ENCODE measurements at regions not wholly inside any gene's neighbourhood (a gene's known extent, or its start where the extent isn't known, plus 50 kb on each side); places are given as distances from the start of the nearest gene placed in this dataset.

DNA sequence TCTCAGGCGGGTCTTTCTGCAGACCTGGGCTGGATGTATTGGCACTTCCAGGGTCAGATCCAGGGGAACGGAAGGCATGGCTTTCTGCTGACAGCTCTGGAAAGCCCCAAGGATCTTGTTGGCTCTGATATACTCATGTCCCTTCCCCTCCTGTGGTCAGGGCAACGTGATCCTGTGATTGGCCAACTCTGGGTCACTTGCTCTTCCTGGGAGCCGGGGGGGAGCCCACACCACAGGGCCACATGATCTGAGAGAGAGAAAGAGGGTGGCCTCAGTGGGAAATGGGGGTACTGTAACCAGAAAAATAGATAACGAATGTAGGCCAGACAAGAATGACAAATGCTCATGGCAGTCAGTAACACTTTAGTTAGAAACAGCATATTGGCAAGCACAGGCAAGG, 223.0 kb downstream of the NFATC2 start:
- no peak overlapping the region for H3K4me2 ChIP-seq (ENCODE audit: control insufficient read depth, extremely low read depth, insufficient read depth, low read depth, low read length)
- peaks cover 4% of the 10 kb centered on the region for H3K9me3 ChIP-seq (ENCODE audit: control insufficient read depth, low read depth, low read length)
- dilution Hi-C loops (cut with MboI; ENCODE audit: extremely low pct_ligation_motif_present, low sequenced_read_pairs): no loop called here
- no peaks in the 10 kb centered on the region for H3K4me1 ChIP-seq (ENCODE audit: control insufficient read depth, extremely low read depth, insufficient read depth, low read length)
- H3K27ac ChIP-seq (ENCODE audit: control insufficient read depth, insufficient read depth, low read length): no peak overlapping the region
- H4K20me1 ChIP-seq (ENCODE audit: control insufficient read depth, extremely low read depth, insufficient read depth, low read length): no peaks in the 10 kb centered on the region
- TF ChIP-seq EZH2 (IDR thresholded peaks at IDR 0.05; ENCODE audit: low read length): no peak
- TF ChIP-seq, protein P1, sequence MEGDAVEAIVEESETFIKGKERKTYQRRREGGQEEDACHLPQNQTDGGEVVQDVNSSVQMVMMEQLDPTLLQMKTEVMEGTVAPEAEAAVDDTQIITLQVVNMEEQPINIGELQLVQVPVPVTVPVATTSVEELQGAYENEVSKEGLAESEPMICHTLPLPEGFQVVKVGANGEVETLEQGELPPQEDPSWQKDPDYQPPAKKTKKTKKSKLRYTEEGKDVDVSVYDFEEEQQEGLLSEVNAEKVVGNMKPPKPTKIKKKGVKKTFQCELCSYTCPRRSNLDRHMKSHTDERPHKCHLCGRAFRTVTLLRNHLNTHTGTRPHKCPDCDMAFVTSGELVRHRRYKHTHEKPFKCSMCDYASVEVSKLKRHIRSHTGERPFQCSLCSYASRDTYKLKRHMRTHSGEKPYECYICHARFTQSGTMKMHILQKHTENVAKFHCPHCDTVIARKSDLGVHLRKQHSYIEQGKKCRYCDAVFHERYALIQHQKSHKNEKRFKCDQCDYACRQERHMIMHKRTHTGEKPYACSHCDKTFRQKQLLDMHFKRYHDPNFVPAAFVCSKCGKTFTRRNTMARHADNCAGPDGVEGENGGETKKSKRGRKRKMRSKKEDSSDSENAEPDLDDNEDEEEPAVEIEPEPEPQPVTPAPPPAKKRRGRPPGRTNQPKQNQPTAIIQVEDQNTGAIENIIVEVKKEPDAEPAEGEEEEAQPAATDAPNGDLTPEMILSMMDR (optimal IDR thresholded peaks at IDR 0.05 in 1 of 3, IDR thresholded peaks at IDR 0.05 in 1 of 3, conservative IDR thresholded peaks at IDR 0.05 in 1 of 3; ENCODE audit: extremely low read depth in 1 of 3, insufficient read depth in 2 of 3, low read length in 3 of 3): no peak
- DNase-seq (ENCODE audit: low read depth, low spot score) (no peak), FAIRE-seq (no peak)
- no peaks in the 10 kb centered on the region for H3K79me2 ChIP-seq (ENCODE audit: control insufficient read depth, insufficient read depth, low read length)
- no peak overlapping the region for H3K9ac ChIP-seq (ENCODE audit: control insufficient read depth, extremely low read depth, insufficient read depth, low read length)
- H3K27me3 ChIP-seq (ENCODE audit: control insufficient read depth, extremely low read depth, insufficient read depth, low read length): no peaks in the 10 kb centered on the region
- H3K4me3 ChIP-seq (ENCODE audit: control insufficient read depth in 2 of 3, extremely low read depth in 1 of 3, insufficient read depth in 2 of 3, low read depth in 1 of 3, low read length in 3 of 3): no peak overlapping the region
- no peaks in the 10 kb centered on the region for H3K9me1 ChIP-seq (ENCODE audit: control insufficient read depth, extremely low read depth, insufficient read depth, low read length)
- H2AFZ ChIP-seq (ENCODE audit: control insufficient read depth, low read length): no peak overlapping the region
- no peaks in the 10 kb centered on the region for H3K36me3 ChIP-seq (ENCODE audit: control insufficient read depth in 2 of 2, extremely low read depth in 1 of 2, insufficient read depth in 2 of 2, low read length in 2 of 2)

DNA sequence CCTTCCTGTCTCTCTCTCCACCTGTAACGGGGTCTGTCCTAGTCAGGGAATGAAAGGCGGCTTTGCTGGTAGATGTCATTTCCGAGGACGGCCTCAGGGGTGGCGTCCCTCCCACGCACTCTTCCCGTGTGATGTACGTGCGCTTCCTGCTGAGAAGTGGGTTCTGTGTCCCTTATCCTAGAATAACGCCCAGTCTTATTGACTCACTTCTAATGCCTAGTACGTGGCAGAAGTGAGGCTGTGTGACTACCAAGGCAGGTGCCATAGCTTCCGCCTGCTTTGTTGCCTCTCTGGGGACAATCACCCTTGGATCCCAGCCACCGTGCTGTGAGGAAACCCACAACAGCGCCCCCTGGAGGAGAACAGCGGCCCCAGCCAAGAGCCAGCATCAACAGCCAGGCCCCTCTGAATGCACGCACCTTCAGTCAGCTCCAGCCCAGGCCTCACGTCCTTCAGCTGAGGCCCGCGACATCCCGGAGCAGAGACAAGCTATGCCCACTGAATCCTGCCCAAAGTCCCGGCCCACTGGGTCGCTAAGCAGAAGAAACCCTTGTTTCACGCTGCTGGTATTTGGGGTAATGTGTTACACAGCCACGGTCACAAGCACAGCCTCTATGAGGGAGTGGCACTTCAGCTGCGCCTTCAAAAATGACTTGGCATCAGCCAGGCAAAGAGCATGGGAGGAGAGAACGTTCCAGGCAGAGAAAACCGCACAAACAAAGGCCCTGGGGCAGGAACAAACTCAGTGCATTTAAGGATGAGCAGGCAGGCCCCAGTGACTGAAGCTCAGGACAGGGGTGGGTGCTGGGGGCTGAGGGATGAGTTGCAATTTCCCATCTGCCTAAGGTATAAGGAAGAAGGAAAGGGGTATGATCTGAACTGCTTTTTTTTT, 224.2 kb downstream of the NFATC2 start:
- dilution Hi-C loops (cut with MboI; ENCODE audit: extremely low pct_ligation_motif_present, low sequenced_read_pairs): no loop called here
- DNase-seq (ENCODE audit: low read depth, low spot score) (no peak), FAIRE-seq (no peak)
- Histone ChIP-seq H3K27ac (ENCODE audit: control insufficient read depth, insufficient read depth, low read length) (no peak overlapping the region), H3K9me3 (ENCODE audit: control insufficient read depth, low read depth, low read length) (peaks cover 4% of the 10 kb centered on the region), H3K36me3 (ENCODE audit: control insufficient read depth in 2 of 2, extremely low read depth in 1 of 2, insufficient read depth in 2 of 2, low read length in 2 of 2) (no peaks in the 10 kb centered on the region), H3K27me3 (ENCODE audit: control insufficient read depth, extremely low read depth, insufficient read depth, low read length) (no peaks in the 10 kb centered on the region), H2AFZ (ENCODE audit: control insufficient read depth, low read length) (no peak overlapping the region), H3K9ac (ENCODE audit: control insufficient read depth, extremely low read depth, insufficient read depth, low read length) (no peak overlapping the region), H3K9me1 (ENCODE audit: control insufficient read depth, extremely low read depth, insufficient read depth, low read length) (no peaks in the 10 kb centered on the region), H3K4me3 (ENCODE audit: control insufficient read depth in 2 of 3, extremely low read depth in 1 of 3, insufficient read depth in 2 of 3, low read depth in 1 of 3, low read length in 3 of 3) (no peak overlapping the region), H3K79me2 (ENCODE audit: control insufficient read depth, insufficient read depth, low read length) (no peaks in the 10 kb centered on the region), H3K4me1 (ENCODE audit: control insufficient read depth, extremely low read depth, insufficient read depth, low read length) (no peaks in the 10 kb centered on the region), H4K20me1 (ENCODE audit: control insufficient read depth, extremely low read depth, insufficient read depth, low read length) (no peaks in the 10 kb centered on the region), H3K4me2 (ENCODE audit: control insufficient read depth, extremely low read depth, insufficient read depth, low read depth, low read length) (no peak overlapping the region)
- TF ChIP-seq, protein P1 (optimal IDR thresholded peaks at IDR 0.05 in 1 of 3, IDR thresholded peaks at IDR 0.05 in 1 of 3, conservative IDR thresholded peaks at IDR 0.05 in 1 of 3; ENCODE audit: extremely low read depth in 1 of 3, insufficient read depth in 2 of 3, low read length in 3 of 3): peak; percentile 52 to 53 (median 53)
- no peak for TF ChIP-seq EZH2 (IDR thresholded peaks at IDR 0.05; ENCODE audit: low read length)
